SK-N-SH (cell line): ENCODE measurements at regions not wholly inside any gene's neighbourhood (a gene's known extent, or its start where the extent isn't known, plus 50 kb on each side); places are given as distances from the start of the nearest gene placed in this dataset.

Experiments used
- CTCF ChIA-PET: fragments of 300-600, 350-600 bp; formaldehyde crosslinking; extraction: SDS; loops from one replicate; lab custom pipeline; 2021; lab: Yijun Ruan, JAX
- POLR2A ChIA-PET: fragments of 350-600 bp; sonication (Branson Sonifier 250); formaldehyde crosslinking; extraction: SDS; loops from one replicate; lab custom pipeline; 2020; ENCODE audit warnings: antibody characterized with exemption, inconsistent platforms; lab: Yijun Ruan, JAX
- DNase-seq: peaks from one replicate; pipeline ENCODE4 v3.0.0; 2012
- H2AFZ ChIP-seq: fragments of 200-600 bp; sonication (generic); 2 replicates; pipeline ENCODE4 v1.8.1; 2016; ENCODE audit warnings: antibody characterized with exemption, mild to moderate bottlenecking, low read depth
- H3F3A ChIP-seq: fragments of 200-600 bp; sonication (generic); replicated peaks from 2 replicates; pipeline ENCODE3; 2016; ENCODE audit warnings: antibody characterized with exemption, mild to moderate bottlenecking; ENCODE audit not compliant: insufficient read depth
- H3K27ac ChIP-seq, 2 experiments: fragments of 200-500 bp in 1 of 2; fragments of 200-600 bp in 1 of 2; sonication (Bioruptor generic) in 1 of 2; sonication (generic), shearing (Covaris generic) in 1 of 2; 2 replicates each; pipeline versions ENCODE4 v1.5.1 to v1.6.1; 2014 to 2016; ENCODE audit warnings: low read depth in 2 of 2, inconsistent platforms in 1 of 2, low read length in 1 of 2, mild to moderate bottlenecking in 1 of 2, mixed read lengths in 1 of 2
- H3K27me3 ChIP-seq: fragments of 200-600 bp; sonication (generic), shearing (Covaris generic); 2 replicates; pipeline ENCODE4 v1.6.1; 2016; ENCODE audit warnings: mixed run types; ENCODE audit not compliant: insufficient read depth
- H3K36me3 ChIP-seq, 2 experiments: fragments of 200-500 bp in 1 of 2; fragments of 200-600 bp in 1 of 2; sonication (Bioruptor generic) in 1 of 2; sonication (generic) in 1 of 2; replicated peaks in 1 of 2; 2 replicates each; pipeline versions ENCODE3 to v1.5.1; 2014 to 2016; ENCODE audit warnings: low read length in 1 of 2, mild to moderate bottlenecking in 1 of 2; ENCODE audit not compliant: insufficient read depth in 2 of 2, control insufficient read depth in 1 of 2
- H3K4me1 ChIP-seq, 2 experiments: fragments of 200-500 bp in 1 of 2; fragments of 200-600 bp in 1 of 2; sonication (Bioruptor generic) in 1 of 2; sonication (generic), shearing (Covaris generic) in 1 of 2; 2 replicates each; pipeline versions ENCODE4 v1.5.1 to v1.6.1; 2014 to 2016; ENCODE audit warnings: low read depth in 1 of 2, low read length in 1 of 2, mixed run types in 1 of 2; ENCODE audit not compliant: insufficient read depth in 2 of 2, control insufficient read depth in 1 of 2
- H3K4me2 ChIP-seq: fragments of 200-600 bp; sonication (generic), shearing (Covaris generic); 2 replicates; pipeline ENCODE4 v1.6.1; 2017; ENCODE audit warnings: mixed run types
- H3K4me3 ChIP-seq, 2 experiments: fragments of 200-500 bp in 1 of 2; fragments of 200-600 bp in 1 of 2; sonication (Bioruptor generic) in 1 of 2; sonication (generic), shearing (Covaris generic) in 1 of 2; 2 replicates each; pipeline versions ENCODE4 v1.5.1 to v1.8.1; 2014 to 2016; ENCODE audit warnings: low read depth in 2 of 2, inconsistent platforms in 1 of 2, low read length in 1 of 2, mild to moderate bottlenecking in 1 of 2, mixed read lengths in 1 of 2, moderate library complexity in 1 of 2
- H3K79me2 ChIP-seq: fragments of 200-600 bp; sonication (generic); 2 replicates; pipeline ENCODE4 v1.8.1; 2017; ENCODE audit warnings: mild to moderate bottlenecking; ENCODE audit not compliant: insufficient read depth
- H3K9ac ChIP-seq: fragments of 200-600 bp; sonication (generic); 2 replicates; pipeline ENCODE4 v1.6.1; 2017; ENCODE audit warnings: mixed run types
- H3K9me2 ChIP-seq: fragments of 200-600 bp; sonication (generic); 2 replicates; pipeline ENCODE4 v1.6.1; 2017; ENCODE audit warnings: mixed run types
- H3K9me3 ChIP-seq: fragments of 200-600 bp; sonication (generic); 2 replicates; pipeline ENCODE4 v1.6.1; 2017; ENCODE audit warnings: mixed run types, mild to moderate bottlenecking, moderate library complexity
- H4K20me1 ChIP-seq: fragments of 200-600 bp; sonication (generic); 2 replicates; pipeline ENCODE4 v1.6.1; 2017; ENCODE audit warnings: mild to moderate bottlenecking, mixed run types; ENCODE audit not compliant: insufficient read depth
- CHD2 ChIP-seq: fragments of 150-350 bp; IDR thresholded peaks from 2 replicates; pipeline ENCODE4 v1.6.1; 2018; ENCODE audit warnings: low read length; ENCODE audit not compliant: partially characterized antibody
- EP300 ChIP-seq, 2 experiments: IDR thresholded peaks; 2 replicates each; pipeline versions ENCODE4 v1.4.0 to v1.6.1; 2012; ENCODE audit warnings: borderline replicate concordance in 1 of 2, low read depth in 1 of 2, low read length in 1 of 2
- FOSL2 ChIP-seq: IDR thresholded peaks from 2 replicates; pipeline ENCODE4 v1.4.0; 2012; ENCODE audit warnings: low read depth, mild to moderate bottlenecking, moderate library complexity, borderline replicate concordance
- FOXJ3 ChIP-seq: sonication (generic); formaldehyde crosslinking; IDR thresholded peaks from 2 replicates; pipeline ENCODE4 v1.5.1; 2020; ENCODE audit warnings: mild to moderate bottlenecking, missing genetic modification reagents
- IRF3 ChIP-seq: fragments of 150-350 bp; IDR thresholded peaks from 2 replicates; pipeline ENCODE4 v1.6.1; 2016; ENCODE audit warnings: mild to moderate bottlenecking, low read depth, low read length
- RCOR1 ChIP-seq: fragments of 150-350 bp; IDR thresholded peaks from 2 replicates; pipeline ENCODE4 v1.6.1; 2017; ENCODE audit warnings: antibody characterized with exemption, low read length
- REST ChIP-seq: IDR thresholded peaks from 2 replicates; pipeline ENCODE4 v1.6.1; 2012; ENCODE audit warnings: mild to moderate bottlenecking, low read depth, low read length, moderate library complexity
- SMC3 ChIP-seq: IDR thresholded peaks from 2 replicates; pipeline ENCODE4 v1.6.1; 2012; ENCODE audit warnings: low read depth, low read length, improper control_type of control experiment
- TCF12 ChIP-seq: IDR thresholded peaks from 2 replicates; pipeline ENCODE4 v1.4.0; 2012
- YY1 ChIP-seq: IDR thresholded peaks from 2 replicates; pipeline ENCODE4 v1.4.0; 2012; ENCODE audit warnings: low read depth, mild to moderate bottlenecking
- WGBS: methylation state at CpG from one replicate; pipeline ENCODE4 v1.1.6; 2017; ENCODE audit warnings: low lambda C conversion rate; 5-methylcytosine and 5-hydroxymethylcytosine counted together
- TF ChIP-seq, protein P1 (sequence below): fragments of 200-600 bp; sonication (generic); IDR thresholded peaks from 2 replicates; pipeline ENCODE4 v1.6.1; 2017; ENCODE audit warnings: antibody characterized with exemption, mild to moderate bottlenecking, moderate library complexity

DNA sequence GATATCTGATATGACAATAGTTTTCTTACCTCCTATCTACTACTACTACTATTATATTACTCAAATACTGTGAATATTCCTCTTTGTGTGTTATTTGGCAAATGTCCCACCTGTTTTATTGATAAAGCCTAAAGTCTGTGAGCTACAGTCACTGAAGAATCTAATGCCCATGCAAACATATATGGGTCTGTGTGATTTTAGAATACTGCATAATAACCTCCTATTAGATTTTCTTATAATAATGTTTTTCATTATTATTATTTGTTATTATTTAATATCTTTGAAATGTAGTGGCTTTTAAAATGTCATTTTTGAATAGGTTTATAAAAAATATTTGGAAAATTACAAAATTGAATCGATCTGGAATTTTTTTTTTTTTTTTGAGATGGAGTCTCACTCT lies 1330.8 kb upstream of the MIR17HG start:
- WGBS = 51% methylated on average over 1 of the region's 1 CpG
- H2AFZ ChIP-seq = no peak overlapping the region
- no peaks in the 10 kb centered on the region for H4K20me1 ChIP-seq
- H3K27me3 ChIP-seq = no peaks in the 10 kb centered on the region
- H3K4me3 ChIP-seq = no peak overlapping the region
- POLR2A ChIA-PET = no interaction called here
- H3K79me2 ChIP-seq = no peaks in the 10 kb centered on the region
- CTCF ChIA-PET = interaction anchor here (1.0 kb wide), 1 partner anchor 851 kb away, joined by 4 read pairs; no protein-coding TSS in a partner anchor
- no peaks in the 10 kb centered on the region for H3K9me2 ChIP-seq
- no peaks in the 10 kb centered on the region for H3K36me3 ChIP-seq
- no peak overlapping the region for H3K4me2 ChIP-seq
- DNase-seq = no peak
- H3F3A ChIP-seq = no peaks in the 10 kb centered on the region
- H3K9me3 ChIP-seq = no peaks in the 10 kb centered on the region
- TF ChIP-seq TCF12 (no peak), FOSL2 (no peak), FOXJ3 (no peak), YY1 (no peak)
- H3K27ac ChIP-seq = no peak overlapping the region
- H3K4me1 ChIP-seq = no peaks in the 10 kb centered on the region; a peak in 1 of 4 replicates
- H3K9ac ChIP-seq = no peak overlapping the region

DNA sequence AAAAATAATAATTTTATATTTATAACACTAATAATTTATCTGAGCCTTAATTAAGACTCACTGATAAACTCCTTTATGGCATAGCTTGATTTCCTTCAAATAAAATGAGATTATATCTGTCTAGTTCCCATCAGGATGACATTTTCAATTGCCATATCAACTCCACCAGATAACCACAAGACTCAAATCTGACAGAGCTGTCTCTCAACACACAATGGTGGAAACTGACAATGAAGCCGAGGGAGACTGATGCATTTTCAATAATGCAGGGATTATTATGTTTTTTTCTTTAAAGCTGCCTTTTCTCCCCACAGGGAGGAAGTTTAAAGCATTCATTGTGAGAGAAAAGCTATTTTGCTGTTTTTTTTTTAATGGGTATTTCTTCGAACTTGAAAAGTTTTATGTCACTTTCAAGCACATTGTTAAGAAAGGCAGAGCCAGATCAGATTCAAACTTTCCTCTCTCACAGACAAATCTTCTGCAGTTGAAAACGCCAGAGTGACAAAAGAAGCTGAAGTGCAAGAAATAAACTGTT lies 1326.9 kb upstream of the MIR17HG start:
- H4K20me1 ChIP-seq = no peaks in the 10 kb centered on the region
- ChIA-PET POLR2A (no interaction called here), CTCF (interaction anchor here (0.6 kb wide), 1 partner anchor 66 kb away, joined by 3 read pairs; no protein-coding TSS in a partner anchor)
- no peak overlapping the region for H3K9ac ChIP-seq
- no peak for DNase-seq
- H3K79me2 ChIP-seq = no peaks in the 10 kb centered on the region
- no peaks in the 10 kb centered on the region; a peak in 1 of 4 replicates for H3K4me1 ChIP-seq
- 50% methylated on average over 3 of the region's 3 CpGs for WGBS
- no peaks in the 10 kb centered on the region for H3K36me3 ChIP-seq
- H3K27ac ChIP-seq = no peak overlapping the region
- H3K9me3 ChIP-seq = no peaks in the 10 kb centered on the region
- no peak overlapping the region for H2AFZ ChIP-seq
- TF ChIP-seq EP300 (IDR thresholded peaks at IDR 0.05; ENCODE audit: borderline replicate concordance in 1 of 2, low read depth in 1 of 2, low read length in 1 of 2) (no peak), CHD2 (no peak), RCOR1 (no peak), REST (no peak), IRF3 (no peak), SMC3 (no peak), FOSL2 (no peak)
- TF ChIP-seq, protein P1, sequence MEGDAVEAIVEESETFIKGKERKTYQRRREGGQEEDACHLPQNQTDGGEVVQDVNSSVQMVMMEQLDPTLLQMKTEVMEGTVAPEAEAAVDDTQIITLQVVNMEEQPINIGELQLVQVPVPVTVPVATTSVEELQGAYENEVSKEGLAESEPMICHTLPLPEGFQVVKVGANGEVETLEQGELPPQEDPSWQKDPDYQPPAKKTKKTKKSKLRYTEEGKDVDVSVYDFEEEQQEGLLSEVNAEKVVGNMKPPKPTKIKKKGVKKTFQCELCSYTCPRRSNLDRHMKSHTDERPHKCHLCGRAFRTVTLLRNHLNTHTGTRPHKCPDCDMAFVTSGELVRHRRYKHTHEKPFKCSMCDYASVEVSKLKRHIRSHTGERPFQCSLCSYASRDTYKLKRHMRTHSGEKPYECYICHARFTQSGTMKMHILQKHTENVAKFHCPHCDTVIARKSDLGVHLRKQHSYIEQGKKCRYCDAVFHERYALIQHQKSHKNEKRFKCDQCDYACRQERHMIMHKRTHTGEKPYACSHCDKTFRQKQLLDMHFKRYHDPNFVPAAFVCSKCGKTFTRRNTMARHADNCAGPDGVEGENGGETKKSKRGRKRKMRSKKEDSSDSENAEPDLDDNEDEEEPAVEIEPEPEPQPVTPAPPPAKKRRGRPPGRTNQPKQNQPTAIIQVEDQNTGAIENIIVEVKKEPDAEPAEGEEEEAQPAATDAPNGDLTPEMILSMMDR = no peak
- no peaks in the 10 kb centered on the region for H3K9me2 ChIP-seq
- H3K27me3 ChIP-seq = no peaks in the 10 kb centered on the region
- H3K4me3 ChIP-seq = no peak overlapping the region
- H3K4me2 ChIP-seq = no peak overlapping the region
- H3F3A ChIP-seq = no peaks in the 10 kb centered on the region
